Sigmoid colon (tissue), 6 donors: ENCODE measurements at regions not wholly inside any gene's neighbourhood (a gene's known extent, or its start where the extent isn't known, plus 50 kb on each side); places are given as distances from the start of the nearest gene placed in this dataset.

Experiments
- DNase-seq: peaks from one replicate; pipeline ENCODE4 v3.0.0-alpha.2; 2019
- H3K27ac ChIP-seq, 4 donors: fragments of 200-600 bp; sonication (generic); one replicate each; pipeline ENCODE4 v1.5.1; 2016 to 2019; ENCODE audit warnings: mild to moderate bottlenecking in 1 of 4
- H3K27me3 ChIP-seq, 3 donors: fragments of 200-600 bp; sonication (generic); one replicate each; pipeline ENCODE4 v1.5.1; 2019; ENCODE audit warnings: mild to moderate bottlenecking in 1 of 3
- H3K36me3 ChIP-seq, 4 donors: fragments of 200-600 bp; sonication (generic); one replicate each; pipeline ENCODE4 v1.5.1; 2016 to 2019
- H3K4me1 ChIP-seq, 4 donors: fragments of 200-600 bp; sonication (generic); one replicate each; pipeline ENCODE4 v1.5.1; 2017 to 2019
- H3K4me3 ChIP-seq, 4 donors: fragments of 200-600 bp; sonication (generic); one replicate each; pipeline ENCODE4 v1.5.1; 2017 to 2019; ENCODE audit warnings: mild to moderate bottlenecking in 2 of 4, moderate library complexity in 1 of 4
- H3K9me3 ChIP-seq, 4 donors: fragments of 200-600 bp in 3 of 4; sonication (generic) in 3 of 4; one replicate each; pipeline versions ENCODE4 v1.5.1 to v1.6.1; 2013 to 2019
- EP300 ChIP-seq, 4 donors: sonication (generic); formaldehyde crosslinking; IDR thresholded peaks; one replicate each; pipeline ENCODE4 v1.6.1; 2017; ENCODE audit warnings: antibody characterized with exemption in 4 of 4
- POLR2A ChIP-seq, 2 donors: fragments of 450-650 bp; IDR thresholded peaks; one replicate each; pipeline ENCODE4 v1.6.1; 2016; ENCODE audit warnings: antibody characterized with exemption in 2 of 2, mild to moderate bottlenecking in 2 of 2, moderate library complexity in 2 of 2
- POLR2AphosphoS5 ChIP-seq, 4 donors: sonication (generic); formaldehyde crosslinking; IDR thresholded peaks; one replicate each; pipeline ENCODE4 v1.6.1; 2017; ENCODE audit warnings: antibody characterized with exemption in 4 of 4
- WGBS, 2 donors: extraction: QIAGEN DNeasy Blood & Tissue Kit; methylation state at CpG; one replicate each; pipeline ENCODE4 v1.1.7; 2013; 5-methylcytosine and 5-hydroxymethylcytosine counted together
- intact Hi-C: fragments of 100-400 bp; cut with DNase I; formaldehyde crosslinking; loops from one replicate; pipeline ENCODE4 v1.15.1; 2023
- TF ChIP-seq, protein P1 (sequence below), 4 experiments: fragments of 450-650 bp in 3 of 4; fragments of 200-600 bp in 1 of 4; IDR thresholded peaks; one replicate each; pipeline ENCODE4 v1.5.1; 2016 to 2019; ENCODE audit warnings: antibody characterized with exemption in 4 of 4, mild to moderate bottlenecking in 3 of 4, moderate library complexity in 2 of 4
- donor health status: healthy with polysubstance abuse.
- donor health status: healthy.

DNA sequence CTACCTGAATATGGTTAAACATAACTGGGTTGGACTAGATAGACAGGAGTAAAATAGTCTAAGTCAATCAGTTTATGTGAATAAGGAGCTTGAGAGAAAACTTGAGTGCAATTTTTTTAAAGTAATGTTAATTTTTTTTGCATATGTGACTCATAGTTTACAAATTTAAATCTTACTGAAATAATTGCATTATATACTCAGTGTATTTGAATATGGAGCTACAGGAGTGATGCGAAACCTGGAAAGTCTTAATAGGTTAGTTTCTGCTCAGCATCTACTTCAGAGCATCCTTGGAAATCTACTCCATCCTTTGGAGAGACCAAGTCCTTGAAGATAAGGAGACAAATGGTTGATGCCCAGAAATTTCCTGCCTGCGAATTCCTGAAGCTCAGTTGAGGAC lies 318.8 kb upstream of the NXPH2 start:
- Histone ChIP-seq H3K4me1 (no peaks in the 10 kb centered on the region), H3K4me3 (no peak overlapping the region), H3K27ac (no peak overlapping the region), H3K9me3 (no peaks in the 10 kb centered on the region), H3K27me3 (no peaks in the 10 kb centered on the region), H3K36me3 (no peaks in the 10 kb centered on the region)
- DNase-seq = no peak
- WGBS, 2 donors = 84 to 85% methylated on average over 2 of the region's 2 CpGs
- intact Hi-C loops = no loop called here
- no peak for TF ChIP-seq EP300 (IDR thresholded peaks at IDR 0.05)
- TF ChIP-seq, protein P1, sequence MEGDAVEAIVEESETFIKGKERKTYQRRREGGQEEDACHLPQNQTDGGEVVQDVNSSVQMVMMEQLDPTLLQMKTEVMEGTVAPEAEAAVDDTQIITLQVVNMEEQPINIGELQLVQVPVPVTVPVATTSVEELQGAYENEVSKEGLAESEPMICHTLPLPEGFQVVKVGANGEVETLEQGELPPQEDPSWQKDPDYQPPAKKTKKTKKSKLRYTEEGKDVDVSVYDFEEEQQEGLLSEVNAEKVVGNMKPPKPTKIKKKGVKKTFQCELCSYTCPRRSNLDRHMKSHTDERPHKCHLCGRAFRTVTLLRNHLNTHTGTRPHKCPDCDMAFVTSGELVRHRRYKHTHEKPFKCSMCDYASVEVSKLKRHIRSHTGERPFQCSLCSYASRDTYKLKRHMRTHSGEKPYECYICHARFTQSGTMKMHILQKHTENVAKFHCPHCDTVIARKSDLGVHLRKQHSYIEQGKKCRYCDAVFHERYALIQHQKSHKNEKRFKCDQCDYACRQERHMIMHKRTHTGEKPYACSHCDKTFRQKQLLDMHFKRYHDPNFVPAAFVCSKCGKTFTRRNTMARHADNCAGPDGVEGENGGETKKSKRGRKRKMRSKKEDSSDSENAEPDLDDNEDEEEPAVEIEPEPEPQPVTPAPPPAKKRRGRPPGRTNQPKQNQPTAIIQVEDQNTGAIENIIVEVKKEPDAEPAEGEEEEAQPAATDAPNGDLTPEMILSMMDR (IDR thresholded peaks at IDR 0.05) = no peak
- TF ChIP-seq POLR2A (IDR thresholded peaks at IDR 0.05) = no peak
- TF ChIP-seq POLR2AphosphoS5 (IDR thresholded peaks at IDR 0.05) = no peak

DNA sequence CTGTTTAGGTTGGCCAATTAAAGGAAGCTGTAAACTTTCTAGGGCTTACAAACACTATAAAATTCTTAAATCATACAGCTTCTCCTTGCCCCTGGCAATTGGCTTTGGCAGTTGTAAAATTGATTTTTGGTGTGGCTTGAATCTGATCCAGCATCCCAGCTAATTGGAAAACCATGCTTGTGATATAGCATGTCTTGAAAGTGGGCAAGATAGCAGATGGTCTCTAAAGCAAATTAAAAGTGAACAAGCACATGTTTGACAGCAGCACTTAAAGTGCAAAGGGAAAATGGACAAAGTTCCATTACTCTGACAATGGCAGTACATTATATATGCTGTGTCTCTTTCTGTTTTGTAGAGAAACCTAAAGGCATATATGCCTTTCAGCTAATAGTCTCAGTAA lies 302.9 kb upstream of the NXPH2 start:
- DNase-seq = no peak
- intact Hi-C loops = no loop called here
- H3K9me3 ChIP-seq = peaks cover 0 to 3% (median 0%) of the 10 kb centered on the region in 4 donors

DNA sequence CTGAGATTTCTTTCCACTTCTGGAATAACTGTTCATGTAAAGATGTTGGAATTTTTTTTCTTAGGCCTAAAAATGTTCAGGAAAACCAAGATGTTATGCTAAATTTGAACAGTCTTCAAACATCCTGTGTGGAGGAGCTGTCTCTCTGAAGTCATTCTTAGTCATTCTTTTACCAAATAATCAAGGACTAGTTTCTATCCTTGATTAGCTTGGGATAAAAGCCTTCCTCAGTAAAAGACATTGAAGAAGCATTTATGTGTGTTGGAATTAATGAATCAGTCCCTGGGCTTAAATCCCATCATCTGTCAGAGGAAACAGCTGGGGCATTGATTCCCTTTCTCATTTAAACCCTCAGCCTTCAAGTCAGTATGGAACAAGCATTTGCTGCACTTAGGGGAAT lies 300.1 kb upstream of the NXPH2 start:
- intact Hi-C loops = no loop called here
- Histone ChIP-seq H3K4me3 (no peak overlapping the region), H3K9me3 (no peaks in the 10 kb centered on the region)

More for the DNA sequence above, 302.9 kb upstream of the NXPH2 start:
- Histone ChIP-seq H3K27me3 (no peaks in the 10 kb centered on the region), H3K36me3 (no peaks in the 10 kb centered on the region), H3K27ac (no peak overlapping the region), H3K4me1 (no peaks in the 10 kb centered on the region), H3K4me3 (no peak overlapping the region)
- TF ChIP-seq, protein P1 (IDR thresholded peaks at IDR 0.05) = no peak
- TF ChIP-seq POLR2AphosphoS5 (IDR thresholded peaks at IDR 0.05) (no peak), EP300 (IDR thresholded peaks at IDR 0.05) (no peak), POLR2A (IDR thresholded peaks at IDR 0.05) (no peak)

DNA sequence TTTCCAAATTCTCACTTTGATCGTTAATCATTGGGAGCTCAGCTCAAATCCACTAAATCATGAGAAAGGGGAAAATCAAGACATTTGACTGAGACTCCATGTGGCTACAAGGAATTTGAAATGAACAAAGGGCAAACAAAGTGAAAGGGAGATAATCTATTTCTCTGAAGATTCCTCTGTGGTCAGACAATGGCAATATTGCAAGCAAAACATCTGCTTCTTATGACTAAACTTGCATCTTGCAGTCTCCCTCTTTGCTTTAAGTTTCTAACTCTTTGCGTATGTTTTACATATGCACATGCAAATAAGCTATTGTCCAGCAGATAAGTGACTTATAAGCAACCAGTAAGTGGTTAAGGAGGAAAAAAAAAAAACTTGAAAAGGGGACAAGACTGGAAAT lies 299.1 kb upstream of the NXPH2 start:
- no peaks in the 10 kb centered on the region for H3K27me3 ChIP-seq
- no peaks in the 10 kb centered on the region for H3K36me3 ChIP-seq
- no peaks in the 10 kb centered on the region for H3K4me1 ChIP-seq
- WGBS, 2 donors = 85 to 91% methylated on average over 2 of the region's 2 CpGs
- H3K4me3 ChIP-seq = no peak overlapping the region
- intact Hi-C loops = no loop called here
- no peak overlapping the region for H3K27ac ChIP-seq
- no peaks in the 10 kb centered on the region for H3K9me3 ChIP-seq
- no peak for TF ChIP-seq EP300 (IDR thresholded peaks at IDR 0.05)
- no peak for TF ChIP-seq POLR2A (IDR thresholded peaks at IDR 0.05)
- TF ChIP-seq POLR2AphosphoS5 (IDR thresholded peaks at IDR 0.05) = no peak
- TF ChIP-seq, protein P1 (IDR thresholded peaks at IDR 0.05) = no peak
- DNase-seq = no peak

More for the DNA sequence above, 300.1 kb upstream of the NXPH2 start:
- TF ChIP-seq, protein P1 (IDR thresholded peaks at IDR 0.05) = no peak
- TF ChIP-seq EP300 (IDR thresholded peaks at IDR 0.05) = no peak
- TF ChIP-seq POLR2A (IDR thresholded peaks at IDR 0.05) = no peak
- TF ChIP-seq POLR2AphosphoS5 (IDR thresholded peaks at IDR 0.05) = no peak
- H3K36me3 ChIP-seq = no peaks in the 10 kb centered on the region
- H3K27ac ChIP-seq = no peak overlapping the region
- H3K4me1 ChIP-seq = no peaks in the 10 kb centered on the region
- H3K27me3 ChIP-seq = no peaks in the 10 kb centered on the region
- no peak for DNase-seq

DNA sequence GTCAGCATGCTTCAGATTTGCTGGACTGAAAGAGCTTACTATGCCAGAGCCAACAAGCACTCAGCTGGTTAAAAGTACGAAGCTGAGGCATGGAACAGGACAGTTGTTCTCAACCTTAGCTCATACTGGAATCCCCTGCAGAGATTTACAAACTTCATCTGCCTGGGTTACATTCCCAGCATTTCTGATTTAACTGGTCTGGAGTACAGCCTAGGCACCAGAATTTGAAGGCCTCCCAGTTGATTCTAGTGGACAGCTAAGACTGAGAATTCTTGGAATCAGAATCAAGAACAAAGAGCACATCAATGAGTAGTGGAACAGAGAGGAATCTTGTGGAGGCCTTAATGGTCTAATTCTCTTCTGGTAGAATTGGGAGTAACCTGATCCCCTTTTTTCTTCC lies 298.2 kb upstream of the NXPH2 start:
- Histone ChIP-seq H3K9me3 (no peaks in the 10 kb centered on the region), H3K36me3 (no peaks in the 10 kb centered on the region), H3K27ac (no peak overlapping the region), H3K4me1 (no peaks in the 10 kb centered on the region), H3K27me3 (no peaks in the 10 kb centered on the region), H3K4me3 (no peak overlapping the region)
- TF ChIP-seq POLR2AphosphoS5 (IDR thresholded peaks at IDR 0.05) (no peak), POLR2A (IDR thresholded peaks at IDR 0.05) (no peak), EP300 (IDR thresholded peaks at IDR 0.05) (no peak)
- TF ChIP-seq, protein P1 (IDR thresholded peaks at IDR 0.05) = no peak
- intact Hi-C loops = no loop called here
- WGBS, 2 donors = 2 to 59% methylated on average over 1 of the region's 1 CpG
- no peak for DNase-seq
